ENCODE measurements at regions not wholly inside any gene's neighbourhood (a gene's known extent, or its start where the extent isn't known, plus 50 kb on each side); places are given as distances from the start of the nearest gene placed in this dataset.

GRCh38 chr1:147080006-147080661, 92.1 kb downstream of the PRKAB2 start:
- no peak for TF ChIP-seq ELF4 (IDR thresholded peaks at IDR 0.05)
- TF ChIP-seq HDGF (IDR thresholded peaks at IDR 0.05; ENCODE audit: borderline replicate concordance), result no peak
- TF ChIP-seq PKNOX1 (IDR thresholded peaks at IDR 0.05), result no peak
- TF ChIP-seq ARNT (IDR thresholded peaks at IDR 0.05), result no peak
- no peak for TF ChIP-seq TARDBP (IDR thresholded peaks at IDR 0.05)
- TF ChIP-seq SP1 (IDR thresholded peaks at IDR 0.05), result no peak
- no peak for TF ChIP-seq SUZ12 (IDR thresholded peaks at IDR 0.05)
